K562 (cell line): ENCODE measurements at regions not wholly inside any gene's neighbourhood (a gene's known extent, or its start where the extent isn't known, plus 50 kb on each side); places are given as distances from the start of the nearest gene placed in this dataset.
A peak's percentile ranks its signal among the peaks of the same experiment; 100 is the strongest.

ENCODE experiments used
- ATAC-seq: fragments of 200-7000 bp; cut with Tn5 transposase; 3 replicates; pipeline ENCODE4 v1.9.1; 2020; ENCODE audit warnings: moderate library complexity
- BruUV-seq: library from RNA; stranded (reverse); fragments of 400-500 nt; replicated peaks from 2 replicates; lab custom pipeline; 2021; lab: Mats Ljungman, UMichigan
- CTCF ChIA-PET: fragments of 300-600 bp; formaldehyde crosslinking; extraction: SDS; loops from one replicate; lab custom pipeline; 2021; ENCODE audit warnings: low intra/inter-chr PET ratio; lab: Yijun Ruan, JAX
- POLR2A ChIA-PET: fragments of 300-600, 350-650 bp; sonication (Branson Sonifier 250); formaldehyde crosslinking; extraction: SDS; loops from one replicate; lab custom pipeline; 2021; ENCODE audit warnings: antibody characterized with exemption, inconsistent platforms; lab: Yijun Ruan, JAX
- DNase-seq, 4 experiments: peaks; one replicate each; pipeline versions ENCODE4 v3.0.0 to v3.0.0-alpha.2; 2011 to 2018; ENCODE audit warnings: low spot score in 3 of 4, mixed read lengths in 3 of 4; ENCODE audit errors: extremely low read depth in 1 of 4
- FAIRE-seq: peaks from 2 replicates; lab custom pipeline; 2011; peaks lifted over from hg19 to GRCh38; lab: Jason Lieb, UNC
- H2AFZ ChIP-seq: 2 replicates; pipeline ENCODE4 v1.6.0; 2011; ENCODE audit warnings: low read depth, low read length, control low read depth, inconsistent platforms
- H3K27ac ChIP-seq: fragments of 200-600 bp; 3 replicates; pipeline ENCODE4 v1.8.0; 2011; ENCODE audit warnings: low read depth, mild to moderate bottlenecking, control low read depth, inconsistent platforms, low read length, moderate library complexity, mixed read lengths; ENCODE audit errors: extremely low read depth
- H3K27me3 ChIP-seq, 2 experiments: fragments of 300-600 bp in 1 of 2; 2 replicates in 1 of 2; 3 replicates in 1 of 2; pipeline versions ENCODE4 v1.6.0 to v1.8.0; 2011; ENCODE audit warnings: inconsistent platforms in 2 of 2, low read length in 2 of 2, mild to moderate bottlenecking in 1 of 2, mixed read lengths in 1 of 2, moderate library complexity in 1 of 2; ENCODE audit not compliant: control insufficient read depth in 2 of 2, insufficient read depth in 2 of 2
- H3K36me3 ChIP-seq: fragments of 300-600 bp; 3 replicates; pipeline ENCODE4 v1.8.0; 2011; ENCODE audit warnings: mild to moderate bottlenecking, low read length, inconsistent platforms; ENCODE audit not compliant: control insufficient read depth, insufficient read depth
- H3K4me1 ChIP-seq, 2 experiments: fragments of 200-600 bp in 1 of 2; replicated peaks in 1 of 2; 2 replicates in 1 of 2; 3 replicates in 1 of 2; pipeline versions ENCODE4 v1.5.1 to v1.8.0; 2011; ENCODE audit warnings: inconsistent platforms in 2 of 2, low read length in 2 of 2, mild to moderate bottlenecking in 1 of 2, mixed read lengths in 1 of 2, moderate library complexity in 1 of 2; ENCODE audit not compliant: control insufficient read depth in 2 of 2, insufficient read depth in 2 of 2
- H3K4me2 ChIP-seq: 2 replicates; pipeline ENCODE4 v1.6.1; 2011; ENCODE audit warnings: low read length, control low read depth, inconsistent platforms, mixed read lengths; ENCODE audit not compliant: insufficient read depth
- H3K4me3 ChIP-seq: fragments of 200-600 bp; sonication (generic), shearing (Covaris generic); 2 replicates; pipeline ENCODE4 v1.5.1; 2016; ENCODE audit warnings: control low read depth, inconsistent platforms
- H3K79me2 ChIP-seq: fragments of 200-600 bp; 3 replicates; pipeline ENCODE4 v1.8.0; 2011; ENCODE audit warnings: low read length, inconsistent platforms; ENCODE audit not compliant: control insufficient read depth, insufficient read depth
- H3K9ac ChIP-seq, 2 experiments: 2 replicates each; pipeline versions ENCODE4 v1.6.0 to v1.6.1; 2011; ENCODE audit warnings: low read depth in 2 of 2, low read length in 2 of 2, control low read depth in 1 of 2, inconsistent platforms in 1 of 2, mild to moderate bottlenecking in 1 of 2, mixed read lengths in 1 of 2; ENCODE audit not compliant: insufficient read depth in 1 of 2
- H3K9me1 ChIP-seq: one replicate; pipeline ENCODE4 v1.6.0; 2011; ENCODE audit warnings: inconsistent platforms, mild to moderate bottlenecking, low read length, moderate library complexity; ENCODE audit not compliant: control insufficient read depth, insufficient read depth
- H3K9me3 ChIP-seq: replicated peaks from 2 replicates; pipeline ENCODE4 v1.5.1; 2011; ENCODE audit warnings: low read depth, low read length, inconsistent platforms; ENCODE audit not compliant: control insufficient read depth, insufficient read depth
- H4K20me1 ChIP-seq: replicated peaks from 2 replicates; pipeline ENCODE4 v1.6.1; 2011; ENCODE audit warnings: low read length, inconsistent platforms, mixed read lengths; ENCODE audit not compliant: control insufficient read depth, insufficient read depth
- ETV5 ChIP-seq: sonication (generic); formaldehyde crosslinking; IDR thresholded peaks from 2 replicates; pipeline ENCODE4 v1.4.0; 2020; ENCODE audit warnings: low read depth, mild to moderate bottlenecking, missing genetic modification reagents
- POLR2AphosphoS2 ChIP-seq: IDR thresholded peaks from 2 replicates; pipeline ENCODE4 v1.6.1; 2012; ENCODE audit warnings: low read length, improper control_type of control experiment
- ZNF316 ChIP-seq: fragments of 450-650 bp; IDR thresholded peaks from 2 replicates; pipeline ENCODE4 v1.6.1; 2016
- WGBS: fragments of 100-300 bp; shearing (Covaris generic); methylation state at CpG from one replicate; pipeline ENCODE4 v1.1.6; 2016; ENCODE audit warnings: low coverage, mixed read lengths; ENCODE audit not compliant: insufficient coverage; ENCODE audit errors: missing lambda C conversion rate; 5-methylcytosine and 5-hydroxymethylcytosine counted together
- in situ Hi-C: fragments of 300-500 bp; cut with MboI; formaldehyde crosslinking; loops from 4 replicates; pipeline ENCODE4 v1.15.0; 2018; ENCODE audit warnings: inconsistent platforms, mixed read lengths
- intact Hi-C: fragments of 100-400 bp; cut with micrococcal nuclease; formaldehyde crosslinking; loops from 2 replicates; pipeline ENCODE4 v1.14.2; 2022
- TF ChIP-seq, protein P1 (sequence below): fragments of 450-650 bp; IDR thresholded peaks from 2 replicates; pipeline ENCODE4 v1.6.1; 2016; ENCODE audit warnings: low read depth

DNA sequence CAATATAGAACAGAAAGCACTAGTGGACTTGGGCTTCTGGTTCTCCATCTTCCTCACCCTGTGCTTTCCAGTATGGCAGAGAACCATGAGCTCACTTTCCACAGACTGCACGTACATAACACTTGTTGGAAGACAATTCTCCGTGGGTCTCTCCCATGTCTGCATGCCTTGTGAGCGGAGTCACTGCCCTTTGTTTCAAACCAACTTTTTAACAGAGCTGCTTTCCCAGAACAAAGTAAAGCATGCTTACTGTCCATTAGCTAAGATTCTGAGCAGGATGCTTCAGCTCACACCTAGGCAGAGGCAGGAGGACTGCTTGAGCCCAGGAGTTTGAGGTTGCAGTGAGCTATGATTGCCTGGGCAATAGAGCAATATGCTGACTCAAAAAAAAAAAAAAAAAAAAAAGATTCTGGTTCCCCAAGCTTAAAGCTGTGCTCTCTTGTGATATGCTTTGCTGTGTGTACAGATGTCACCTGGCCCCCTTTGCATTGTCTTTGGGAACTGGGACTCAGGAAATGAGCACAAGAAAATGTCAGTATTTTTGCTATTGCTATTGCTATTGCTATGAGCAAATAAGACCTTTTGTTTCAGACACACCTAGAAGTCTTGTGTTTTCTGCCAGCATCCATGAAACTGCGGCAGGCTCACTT lies 54.6 kb upstream of the PTGR2 start:
- Histone ChIP-seq H4K20me1 (no peaks in the 10 kb centered on the region), H3K27me3 (no peaks in the 10 kb centered on the region), H3K36me3 (no peaks in the 10 kb centered on the region), H3K9ac (no peak overlapping the region), H3K4me1 (peaks cover 0 to 3% of the 10 kb centered on the region in 2 experiments; a peak in 3 of 5 replicates), H3K79me2 (no peaks in the 10 kb centered on the region), H2AFZ (peak overlapping the region; percentile 29; the same call in 1 of the 2 replicates), H3K4me2 (no peak overlapping the region), H3K27ac (no peak overlapping the region), H3K9me3 (no peaks in the 10 kb centered on the region), H3K4me3 (no peak overlapping the region), H3K9me1 (no peaks in the 10 kb centered on the region)
- POLR2A ChIA-PET = interaction anchor here (0.6 to 2.4 kb wide), 3 partner anchors 12 to 42 kb away, joined by 3 to 11 read pairs (median 3); no protein-coding TSS in a partner anchor
- WGBS = 63% methylated on average over 4 of the region's 4 CpGs
- CTCF ChIA-PET = no interaction called here
- DNase-seq = no peak
- in situ Hi-C loops (no loop called here), intact Hi-C loops (no loop called here)
- no peak for ATAC-seq
- no peak for TF ChIP-seq ETV5 (CRISPR knock-in tag)
- TF ChIP-seq POLR2AphosphoS2 = no peak
- peak; percentile 45; the same call in 1 of the 2 replicates for TF ChIP-seq ZNF316
- TF ChIP-seq, protein P1, sequence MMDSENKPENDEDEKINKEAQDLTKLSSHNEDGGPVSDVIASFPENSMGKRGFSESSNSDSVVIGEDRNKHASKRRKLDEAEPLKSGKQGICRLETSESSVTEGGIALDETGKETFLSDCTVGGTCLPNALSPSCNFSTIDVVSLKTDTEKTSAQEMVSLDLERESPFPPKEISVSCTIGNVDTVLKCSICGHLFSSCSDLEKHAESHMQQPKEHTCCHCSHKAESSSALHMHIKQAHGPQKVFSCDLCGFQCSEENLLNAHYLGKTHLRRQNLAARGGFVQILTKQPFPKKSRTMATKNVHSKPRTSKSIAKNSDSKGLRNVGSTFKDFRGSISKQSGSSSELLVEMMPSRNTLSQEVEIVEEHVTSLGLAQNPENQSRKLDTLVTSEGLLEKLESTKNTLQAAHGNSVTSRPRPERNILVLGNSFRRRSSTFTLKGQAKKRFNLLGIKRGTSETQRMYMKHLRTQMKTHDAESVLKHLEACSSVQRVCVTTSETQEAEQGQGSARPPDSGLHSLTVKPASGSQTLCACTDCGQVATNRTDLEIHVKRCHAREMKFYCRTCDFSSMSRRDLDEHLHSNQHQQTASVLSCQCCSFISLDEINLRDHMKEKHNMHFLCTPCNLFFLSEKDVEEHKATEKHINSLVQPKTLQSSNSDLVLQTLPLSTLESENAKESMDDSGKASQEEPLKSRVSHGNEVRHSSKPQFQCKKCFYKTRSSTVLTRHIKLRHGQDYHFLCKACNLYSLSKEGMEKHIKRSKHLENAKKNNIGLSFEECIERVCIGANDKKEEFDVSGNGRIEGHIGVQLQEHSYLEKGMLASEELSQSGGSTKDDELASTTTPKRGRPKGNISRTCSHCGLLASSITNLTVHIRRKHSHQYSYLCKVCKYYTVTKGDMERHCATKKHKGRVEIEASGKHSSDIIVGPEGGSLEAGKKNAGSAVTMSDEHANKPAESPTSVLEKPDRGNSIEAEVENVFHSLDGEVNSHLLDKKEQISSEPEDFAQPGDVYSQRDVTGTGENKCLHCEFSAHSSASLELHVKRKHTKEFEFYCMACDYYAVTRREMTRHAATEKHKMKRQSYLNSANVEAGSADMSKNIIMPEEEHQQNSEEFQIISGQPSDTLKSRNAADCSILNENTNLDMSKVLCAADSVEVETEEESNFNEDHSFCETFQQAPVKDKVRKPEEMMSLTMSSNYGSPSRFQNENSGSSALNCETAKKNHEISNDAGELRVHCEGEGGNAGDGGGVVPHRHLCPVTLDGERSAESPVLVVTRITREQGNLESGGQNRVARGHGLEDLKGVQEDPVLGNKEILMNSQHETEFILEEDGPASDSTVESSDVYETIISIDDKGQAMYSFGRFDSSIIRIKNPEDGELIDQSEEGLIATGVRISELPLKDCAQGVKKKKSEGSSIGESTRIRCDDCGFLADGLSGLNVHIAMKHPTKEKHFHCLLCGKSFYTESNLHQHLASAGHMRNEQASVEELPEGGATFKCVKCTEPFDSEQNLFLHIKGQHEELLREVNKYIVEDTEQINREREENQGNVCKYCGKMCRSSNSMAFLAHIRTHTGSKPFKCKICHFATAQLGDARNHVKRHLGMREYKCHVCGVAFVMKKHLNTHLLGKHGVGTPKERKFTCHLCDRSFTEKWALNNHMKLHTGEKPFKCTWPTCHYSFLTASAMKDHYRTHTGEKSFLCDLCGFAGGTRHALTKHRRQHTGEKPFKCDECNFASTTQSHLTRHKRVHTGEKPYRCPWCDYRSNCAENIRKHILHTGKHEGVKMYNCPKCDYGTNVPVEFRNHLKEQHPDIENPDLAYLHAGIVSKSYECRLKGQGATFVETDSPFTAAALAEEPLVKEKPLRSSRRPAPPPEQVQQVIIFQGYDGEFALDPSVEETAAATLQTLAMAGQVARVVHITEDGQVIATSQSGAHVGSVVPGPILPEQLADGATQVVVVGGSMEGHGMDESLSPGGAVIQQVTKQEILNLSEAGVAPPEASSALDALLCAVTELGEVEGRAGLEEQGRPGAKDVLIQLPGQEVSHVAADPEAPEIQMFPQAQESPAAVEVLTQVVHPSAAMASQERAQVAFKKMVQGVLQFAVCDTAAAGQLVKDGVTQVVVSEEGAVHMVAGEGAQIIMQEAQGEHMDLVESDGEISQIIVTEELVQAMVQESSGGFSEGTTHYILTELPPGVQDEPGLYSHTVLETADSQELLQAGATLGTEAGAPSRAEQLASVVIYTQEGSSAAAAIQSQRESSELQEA = no peak
- FAIRE-seq = no peak
- no TSS peak for BruUV-seq
